HT-29 (cell line): ENCODE measurements at regions not wholly inside any gene's neighbourhood (a gene's known extent, or its start where the extent isn't known, plus 50 kb on each side); places are given as distances from the start of the nearest gene placed in this dataset.
"Not testable (repeated sequence)": the region's sequence is repeated elsewhere in the genome, so short reads cannot be mapped to it uniquely, and the experiment has no call there.

ENCODE experiments used
- DNase-seq: peaks from one replicate; pipeline ENCODE4 v3.0.0-alpha.2; 2015; ENCODE audit warnings: low spot score

DNA sequence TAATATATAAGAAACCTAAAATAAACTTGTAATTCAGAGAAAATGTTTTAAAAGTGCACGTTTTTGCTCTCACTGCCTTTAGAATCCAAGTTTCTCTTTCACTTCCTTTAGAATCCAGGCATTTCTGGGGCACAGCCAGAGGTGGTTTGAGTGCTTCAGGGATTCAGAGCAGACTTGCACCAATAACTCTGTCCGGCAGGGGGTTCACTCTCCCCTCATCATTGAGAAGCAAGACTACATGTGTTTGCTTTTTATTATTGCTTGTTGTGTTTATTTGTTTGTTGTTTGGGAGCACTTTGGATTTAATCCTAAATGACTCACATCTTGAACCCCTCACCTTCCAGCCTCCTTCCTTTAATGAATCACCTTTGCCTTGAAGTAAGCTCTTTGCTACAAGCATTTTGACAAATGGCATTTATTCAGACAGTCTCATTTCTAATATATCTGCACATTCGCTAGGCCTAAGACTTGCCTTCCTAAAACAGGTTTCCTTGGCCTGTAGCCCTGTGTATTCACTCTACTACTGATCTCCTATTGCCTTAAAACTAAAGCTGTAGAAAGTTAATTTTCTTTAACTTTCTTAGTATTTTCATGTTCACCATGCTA is 233.5 kb upstream of the ATP5MC3 start:
- DNase-seq, result peak; percentile 89

- no peak for DNase-seq
These were observed 232.8 kb upstream of the ATP5MC3 start for GRCh38 chr2:175414191-175414881.

DNA sequence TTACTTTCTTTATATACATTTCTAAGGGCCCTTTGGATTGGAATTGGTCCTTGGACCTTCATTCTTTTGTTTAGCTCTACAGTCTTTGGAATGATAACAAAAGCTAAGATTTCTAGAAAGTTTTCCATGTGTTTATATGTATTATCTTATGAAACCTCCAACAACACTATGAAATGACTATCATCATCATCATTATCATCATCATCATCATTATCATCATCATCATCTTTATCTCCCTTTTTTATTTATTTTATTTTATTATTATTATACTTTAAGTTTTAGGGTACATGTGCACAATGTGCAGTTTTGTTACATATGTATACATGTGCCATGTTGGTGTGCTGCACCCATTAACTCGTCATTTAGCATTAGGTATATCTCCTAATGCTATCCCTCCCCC is 229.4 kb upstream of the ATP5MC3 start:
- not testable (repeated sequence) for DNase-seq

GRCh38 chr2:175404839-175405238 is 223.3 kb upstream of the ATP5MC3 start:
- DNase-seq, result no peak

DNA sequence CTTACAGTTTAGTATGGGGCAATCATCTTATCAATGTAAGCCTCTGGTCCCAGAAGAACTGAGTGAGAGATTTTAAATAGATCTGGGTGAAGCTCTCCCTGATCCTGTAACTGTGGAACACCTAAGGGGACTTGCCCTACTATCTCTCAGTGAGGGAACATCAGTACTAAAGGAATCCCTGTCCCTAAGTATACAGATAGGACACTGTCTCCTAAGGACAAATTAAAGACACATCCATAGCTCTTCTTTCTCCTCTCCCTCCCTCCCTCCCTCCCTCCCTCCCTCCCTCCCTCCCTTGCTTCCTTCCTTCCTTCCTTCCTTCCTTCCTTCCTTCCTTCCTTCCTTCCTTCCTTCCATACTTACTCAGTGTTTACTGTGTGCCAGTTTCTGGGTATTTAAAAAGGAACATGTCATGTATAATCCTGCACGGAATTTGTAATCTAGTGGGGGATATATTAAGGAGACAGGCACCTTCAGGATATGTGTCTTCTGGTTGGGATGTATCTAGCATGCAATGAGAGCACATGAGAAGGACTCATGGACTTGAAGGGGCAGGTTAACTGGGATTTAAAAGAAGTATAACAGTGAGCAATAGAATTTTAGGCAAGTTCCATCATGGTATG is 222.2 kb upstream of the ATP5MC3 start:
- no peak for DNase-seq

DNA sequence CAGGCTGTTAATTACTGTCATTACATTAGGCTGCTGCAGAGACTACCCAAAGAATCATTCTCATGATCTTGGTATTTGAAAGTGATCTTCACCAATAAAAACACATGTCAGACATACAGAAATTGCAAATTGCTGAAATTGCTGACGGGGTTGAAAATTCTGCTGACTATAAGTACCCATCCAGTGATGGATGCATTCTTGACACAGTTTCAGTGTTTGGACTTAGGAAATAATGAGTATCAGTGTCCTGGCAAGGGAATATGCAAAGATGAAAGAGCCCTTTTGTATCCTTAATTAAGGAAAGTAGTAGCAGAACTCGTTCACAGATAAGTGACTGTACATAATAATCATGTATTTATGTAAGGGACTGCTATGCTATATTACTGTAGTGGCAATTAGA is 221.1 kb upstream of the ATP5MC3 start:
- DNase-seq, result no peak

- no peak for DNase-seq
These were observed 220.5 kb upstream of the ATP5MC3 start for GRCh38 chr2:175401956-175402469.

- no peak for DNase-seq
These were observed 219.5 kb upstream of the ATP5MC3 start for GRCh38 chr2:175400975-175401374.

DNA sequence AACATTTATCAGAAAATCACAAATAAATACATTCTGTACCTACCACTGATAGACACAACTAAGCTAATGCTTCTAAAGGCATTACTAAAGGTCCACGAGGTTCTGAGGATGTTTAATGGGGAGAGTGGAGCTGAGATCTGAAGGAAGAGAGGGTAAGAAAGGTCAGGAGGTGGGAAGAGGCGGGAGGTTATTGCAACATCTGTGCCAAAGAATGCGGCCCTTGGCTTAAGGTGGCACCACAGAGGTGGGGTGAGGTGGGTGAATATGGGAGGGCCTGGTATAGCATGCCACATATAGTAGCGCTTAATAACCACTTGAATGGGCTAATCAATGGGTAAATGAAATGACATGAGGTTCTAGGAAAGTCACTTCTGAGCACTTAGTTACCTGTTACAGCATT is 217.8 kb upstream of the ATP5MC3 start:
- DNase-seq, result peak; percentile 81

DNA sequence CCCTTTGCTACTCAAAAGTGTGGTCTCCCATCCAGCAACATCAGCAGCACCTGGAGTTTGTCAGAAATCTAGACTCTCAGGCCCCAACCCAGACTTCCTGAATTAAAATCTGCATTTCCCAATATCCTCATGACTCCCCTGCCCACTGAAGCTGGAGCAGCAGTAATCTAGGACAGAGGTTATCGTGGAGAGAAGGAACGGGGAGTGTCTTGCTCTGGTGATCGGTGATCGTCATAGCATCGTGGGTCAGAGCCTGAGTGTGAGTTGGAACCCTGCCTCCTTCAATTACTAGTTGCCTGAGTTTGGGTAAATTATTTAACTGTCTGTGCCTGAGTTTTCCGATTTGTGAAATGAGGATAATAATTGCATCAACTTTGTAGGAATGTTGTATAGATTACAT is 217.3 kb upstream of the ATP5MC3 start:
- DNase-seq, result peak; percentile 58

- DNase-seq, result no peak
These were observed 215.2 kb upstream of the ATP5MC3 start for GRCh38 chr2:175396696-175397095.

DNA sequence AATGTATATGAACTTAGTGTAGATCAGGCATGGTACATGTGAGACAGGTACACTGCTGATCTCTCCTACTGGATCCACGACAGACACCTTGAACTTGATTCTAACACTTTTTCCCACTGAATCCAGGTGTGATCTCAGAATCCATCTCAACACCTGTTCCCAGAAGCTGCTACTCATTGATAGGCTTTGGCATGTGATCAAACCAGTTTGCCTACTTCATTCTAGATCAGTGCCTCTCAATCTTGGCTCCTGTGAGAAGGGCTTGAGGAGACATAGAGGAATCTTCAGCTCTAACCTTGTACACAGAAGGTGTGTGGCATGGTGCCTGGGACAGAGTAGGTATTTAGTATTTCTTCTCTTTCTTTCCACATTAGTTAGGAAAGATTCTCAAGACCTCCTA is 212.3 kb upstream of the ATP5MC3 start:
- peak; percentile 83 for DNase-seq

GRCh38 chr2:175383286-175383685 is 201.8 kb upstream of the ATP5MC3 start:
- DNase-seq, result no peak

GRCh38 chr2:175373729-175374128 is 192.2 kb upstream of the ATP5MC3 start:
- no peak for DNase-seq

DNA sequence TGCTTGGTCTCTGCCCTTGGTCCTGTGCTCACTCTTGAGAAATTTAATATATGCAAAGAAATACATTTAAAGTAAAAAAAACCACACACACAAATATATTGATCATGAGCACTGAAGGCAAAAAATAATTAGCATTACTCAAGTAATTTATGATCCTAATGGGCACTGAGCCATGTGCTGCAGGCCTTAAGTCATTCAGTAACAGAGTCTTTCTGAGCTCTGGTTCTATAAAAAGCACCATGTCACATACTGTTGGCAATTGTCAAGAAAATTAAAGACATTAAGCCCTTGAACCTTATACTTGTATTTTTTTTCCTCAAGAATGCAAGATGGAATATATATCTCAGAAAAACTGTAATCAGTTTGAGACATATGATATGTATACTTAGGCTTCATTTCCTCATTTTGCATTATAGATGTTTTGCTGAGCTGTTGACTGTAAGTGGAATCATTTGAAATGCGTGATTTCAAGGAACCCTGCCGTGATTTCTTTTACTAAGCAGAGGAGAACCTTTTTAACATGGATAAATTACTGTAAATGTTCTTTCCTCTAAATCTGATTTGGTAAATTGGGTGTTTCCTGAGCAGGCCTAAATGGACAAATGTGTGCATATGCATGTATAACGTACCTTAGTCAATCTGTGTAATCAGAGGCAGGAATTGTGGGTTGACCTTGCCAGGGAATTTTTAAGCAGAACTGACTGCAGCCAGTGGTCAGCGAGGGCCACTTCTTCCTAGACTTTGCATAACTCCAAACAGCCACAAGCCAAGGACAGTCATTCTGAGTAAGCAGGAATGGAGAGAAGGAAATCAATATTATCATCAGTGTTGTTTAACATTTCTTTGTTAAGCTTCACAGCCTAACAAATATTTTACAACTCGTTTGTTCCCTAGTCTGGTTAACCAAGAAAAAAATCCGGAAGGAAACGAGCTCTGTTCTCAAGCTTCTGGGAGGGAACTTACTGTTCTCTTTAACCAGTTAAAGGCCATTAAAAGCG is 191.5 kb upstream of the ATP5MC3 start:
- DNase-seq, result peak; percentile 36

DNA sequence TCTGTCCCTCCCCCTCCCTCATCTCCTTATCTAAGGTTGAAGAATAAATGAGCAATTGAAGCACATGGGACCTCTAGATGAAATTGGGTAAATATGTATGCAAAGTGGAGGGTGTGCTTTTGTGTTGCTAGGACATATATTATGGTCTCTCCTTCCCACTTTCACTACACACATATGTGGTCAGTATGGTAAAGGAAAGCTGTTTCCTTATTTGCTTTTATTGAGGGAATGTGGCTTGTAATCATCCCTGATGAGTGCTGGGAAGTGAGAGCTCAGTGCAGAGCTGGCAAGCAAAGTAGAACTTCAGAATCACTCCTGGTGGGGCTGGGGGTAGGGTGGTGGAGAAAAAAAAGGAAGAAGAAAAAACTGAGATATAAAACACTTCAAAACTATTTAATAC is 189.9 kb upstream of the ATP5MC3 start:
- no peak for DNase-seq

GRCh38 chr2:175366815-175367214 is 185.3 kb upstream of the ATP5MC3 start:
- peak; percentile 83 for DNase-seq

- no peak for DNase-seq
These were observed 182.2 kb upstream of the ATP5MC3 start for GRCh38 chr2:175363699-175364098.

DNA sequence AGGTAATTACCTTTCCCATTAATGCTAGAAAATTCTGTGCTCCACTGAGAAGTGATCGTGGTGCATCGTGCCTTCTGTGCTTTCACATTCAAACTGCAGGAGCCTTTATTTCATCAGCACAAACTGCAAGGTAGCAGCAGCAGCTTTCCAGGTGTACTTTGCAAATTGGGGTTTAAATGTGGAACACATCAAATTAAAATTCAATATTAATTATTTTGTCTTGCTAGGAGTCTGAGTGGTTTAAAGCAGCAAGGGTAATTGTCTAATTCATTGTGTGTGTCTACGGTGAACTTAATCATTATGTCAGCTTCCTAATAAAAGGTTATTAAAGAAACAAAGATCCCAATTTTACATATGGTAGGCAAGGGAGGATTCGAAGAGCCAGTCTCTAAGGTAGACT is 180.8 kb upstream of the ATP5MC3 start:
- no peak for DNase-seq

- DNase-seq, result no peak
These were observed 178.2 kb upstream of the ATP5MC3 start for GRCh38 chr2:175359710-175360109.

GRCh38 chr2:175356901-175357300 is 175.4 kb upstream of the ATP5MC3 start:
- DNase-seq, result no peak

- no peak for DNase-seq
These were observed 173.7 kb upstream of the ATP5MC3 start for GRCh38 chr2:175355246-175355645.
